ENCODE measurements at regions not wholly inside any gene's neighbourhood (a gene's known extent, or its start where the extent isn't known, plus 50 kb on each side); places are given as distances from the start of the nearest gene placed in this dataset.

DNA sequence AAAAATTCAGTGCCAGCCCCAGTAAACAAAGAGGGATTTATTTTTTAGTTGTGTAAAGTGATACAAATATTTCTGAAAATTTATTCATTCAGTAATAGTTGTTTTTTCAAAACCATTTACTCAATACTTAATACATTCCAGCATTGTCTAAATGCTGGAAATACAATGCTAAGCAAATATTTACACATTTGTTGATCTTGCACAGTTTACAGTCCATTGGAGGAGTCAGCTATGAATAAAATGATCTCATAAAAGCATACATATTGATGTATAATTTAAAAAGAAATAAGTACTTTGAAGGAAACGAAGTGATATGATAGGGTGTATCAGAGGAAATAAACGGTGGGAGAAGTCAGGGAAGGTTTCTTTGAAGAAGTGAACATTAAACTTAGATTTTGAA, 1942.1 kb upstream of the ADGRL3 start (continued):
- no peak for TF ChIP-seq NFYA (IDR thresholded peaks at IDR 0.05; ENCODE audit: borderline replicate concordance, low read depth, low read length)
- no peak for TF ChIP-seq RB1 (IDR thresholded peaks at IDR 0.05; ENCODE audit: borderline replicate concordance)
- no peak for TF ChIP-seq SPI1 (IDR thresholded peaks at IDR 0.05; ENCODE audit: borderline replicate concordance, insufficient read depth, low read depth, low read length)
- TF ChIP-seq SMAD1 (IDR thresholded peaks at IDR 0.05; ENCODE audit: low read depth, partially characterized antibody): no peak
- TF ChIP-seq HCFC1 (IDR thresholded peaks at IDR 0.05; ENCODE audit: low read length): no peak
- TF ChIP-seq PBX3 (IDR thresholded peaks at IDR 0.05; ENCODE audit: insufficient replicate concordance, low read depth, low read length): no peak
- TF ChIP-seq POLR2AphosphoS5 (IDR thresholded peaks at IDR 0.05; ENCODE audit: low read length): no peak

DNA sequence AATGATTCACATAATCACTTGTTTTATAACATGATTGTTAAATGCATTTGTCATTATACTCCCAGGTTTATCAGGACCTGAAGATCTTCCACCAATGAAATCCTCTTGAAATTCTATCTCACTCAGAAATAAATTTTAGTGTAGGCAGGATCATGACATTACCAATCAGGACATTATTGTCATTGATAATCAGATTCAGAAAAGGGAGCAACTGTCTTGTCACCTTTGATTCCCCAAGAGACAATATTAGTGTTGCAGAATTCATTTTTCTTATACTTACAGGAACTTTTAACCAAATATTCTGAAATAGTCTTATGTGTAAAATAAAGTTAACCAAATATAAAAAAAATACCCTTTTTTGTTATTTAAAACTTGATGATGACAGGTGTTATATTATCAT, 1892.5 kb upstream of the ADGRL3 start:
- TF ChIP-seq KDM1A (IDR thresholded peaks at IDR 0.05; ENCODE audit: borderline replicate concordance): no peak
- no peak for TF ChIP-seq SMAD1 (IDR thresholded peaks at IDR 0.05; ENCODE audit: low read depth, partially characterized antibody)
- TF ChIP-seq RBBP5 (conservative IDR thresholded peaks at IDR 0.05): no peak
- no peak for TF ChIP-seq CBX5 (IDR thresholded peaks at IDR 0.05; ENCODE audit: low read depth)
- TF ChIP-seq USF2 (IDR thresholded peaks at IDR 0.05; ENCODE audit: borderline replicate concordance, low read depth, low read length): no peak
- TF ChIP-seq SIX5 (IDR thresholded peaks at IDR 0.05; ENCODE audit: low read depth, low read length, severe bottlenecking): no peak
- TF ChIP-seq EZH2 (IDR thresholded peaks at IDR 0.05; ENCODE audit: borderline replicate concordance, control insufficient read depth, low read depth, low read length): no peak
- TF ChIP-seq CBX3 (IDR thresholded peaks at IDR 0.05; ENCODE audit: borderline replicate concordance, low read depth): no peak
- Histone ChIP-seq H3K36me3 (ENCODE audit: control insufficient read depth in 2 of 2, insufficient read depth in 2 of 2, low read length in 1 of 2) (no peaks in the 10 kb centered on the region), H3K9ac (ENCODE audit: control insufficient read depth, insufficient read depth, low read length) (no peak overlapping the region), H3K27me3 (replicated peaks in 1 of 2; ENCODE audit: control insufficient read depth in 2 of 2, insufficient read depth in 2 of 2, low read length in 1 of 2) (no peaks in the 10 kb centered on the region), H3K4me2 (ENCODE audit: control insufficient read depth, insufficient read depth) (no peak overlapping the region), H3K79me2 (ENCODE audit: control insufficient read depth, insufficient read depth, low read length) (no peaks in the 10 kb centered on the region), H3K9me3 (replicated peaks; ENCODE audit: control insufficient read depth, insufficient read depth, low read length) (no peaks in the 10 kb centered on the region), H3K4me3 (no peak overlapping the region), H3K27ac (ENCODE audit: control insufficient read depth, insufficient read depth) (no peak overlapping the region), H4K20me1 (ENCODE audit: control insufficient read depth, insufficient read depth) (no peaks in the 10 kb centered on the region), H3K4me1 (ENCODE audit: control insufficient read depth, insufficient read depth, low read length) (no peaks in the 10 kb centered on the region), H2AFZ (ENCODE audit: control insufficient read depth, low read depth, low read length) (no peak overlapping the region)
- POLR2A ChIA-PET: no interaction called here
- CTCF ChIA-PET: no interaction called here
- DNase-seq (ENCODE audit: low read depth, low spot score) (no peak), ATAC-seq (no peak), FAIRE-seq (no peak)
- SMC1A ChIA-PET (ENCODE audit: uncharacterized antibody, unreplicated experiment): no interaction called here
- no TSS peak for BruUV-seq (replicated peaks)
- intact Hi-C loops (cut with micrococcal nuclease; ENCODE audit: unreplicated experiment): no loop called here
- RAD21 ChIA-PET (ENCODE audit: unreplicated experiment): no interaction called here
- in situ Hi-C loops (cut with MboI): no loop called here

Measured in GM12878 (cell line).